Endothelial cell of umbilical vein (primary cell): ENCODE measurements at regions not wholly inside any gene's neighbourhood (a gene's known extent, or its start where the extent isn't known, plus 50 kb on each side); places are given as distances from the start of the nearest gene placed in this dataset.

Experiments
- BruUV-seq: library from RNA; stranded (reverse); fragments of 400-500 nt; replicated peaks from 2 replicates; lab custom pipeline; 2021; lab: Mats Ljungman, UMichigan
- CTCF ChIA-PET: fragments of 300-600, 350-600 bp; sonication (Branson Sonifier 250); formaldehyde crosslinking; loops from one replicate; lab custom pipeline; 2021; ENCODE audit warnings: antibody characterized with exemption, inconsistent platforms; lab: Charles Lee
- POLR2A ChIA-PET: fragments of 300-600, 350-600 bp; sonication (Branson Sonifier 250); formaldehyde crosslinking; loops from one replicate; lab custom pipeline; 2021; ENCODE audit warnings: antibody characterized with exemption, inconsistent platforms; lab: Charles Lee
- DNase-seq: peaks from one replicate; pipeline ENCODE4 v3.0.0-alpha.2; 2011; ENCODE audit warnings: low read depth, low spot score
- FAIRE-seq: peaks from 2 replicates; lab custom pipeline; 2011; peaks lifted over from hg19 to GRCh38; lab: Jason Lieb, UNC
- H2AFZ ChIP-seq: 2 replicates; pipeline ENCODE4 v1.6.0; 2012; ENCODE audit warnings: low read depth, low read length, control low read depth, inconsistent platforms
- H3K27ac ChIP-seq: 2 replicates; pipeline ENCODE4 v1.5.1; 2011; ENCODE audit warnings: low read depth, mild to moderate bottlenecking, control low read depth, low read length, moderate library complexity; ENCODE audit not compliant: insufficient read depth
- H3K27me3 ChIP-seq, 2 experiments: 2 replicates each; pipeline versions ENCODE4 v1.6.0 to v1.6.1; 2011; ENCODE audit warnings: low read length in 2 of 2, mixed read lengths in 1 of 2; ENCODE audit not compliant: control insufficient read depth in 2 of 2, insufficient read depth in 2 of 2
- H3K36me3 ChIP-seq, 2 experiments: 2 replicates in 1 of 2; 3 replicates in 1 of 2; pipeline ENCODE4 v1.5.1; 2011; ENCODE audit warnings: low read length in 2 of 2, mild to moderate bottlenecking in 1 of 2, moderate library complexity in 1 of 2; ENCODE audit not compliant: control insufficient read depth in 2 of 2, insufficient read depth in 2 of 2; ENCODE audit errors: extremely low read depth in 1 of 2
- H3K4me1 ChIP-seq: 3 replicates; pipeline ENCODE4 v1.5.1; 2011; ENCODE audit warnings: mild to moderate bottlenecking, low read length; ENCODE audit not compliant: control insufficient read depth, insufficient read depth; ENCODE audit errors: extremely low read depth
- H3K4me2 ChIP-seq: 2 replicates; pipeline ENCODE4 v1.6.1; 2011; ENCODE audit warnings: low read length, control low read depth, mixed read lengths; ENCODE audit not compliant: insufficient read depth
- H3K4me3 ChIP-seq, 3 experiments: fragments of 200-600 bp in 1 of 3; sonication (generic), shearing (Covaris generic) in 1 of 3; replicated peaks in 1 of 3; 2 replicates each; pipeline ENCODE4 v1.5.1; 2011 to 2016; ENCODE audit warnings: control low read depth in 3 of 3, low read length in 3 of 3, mild to moderate bottlenecking in 2 of 3, inconsistent platforms in 1 of 3, low read depth in 1 of 3, moderate library complexity in 1 of 3; ENCODE audit not compliant: insufficient read depth in 1 of 3
- H3K79me2 ChIP-seq: 2 replicates; pipeline ENCODE4 v1.6.0; 2012; ENCODE audit warnings: low read length, inconsistent platforms; ENCODE audit not compliant: control insufficient read depth, insufficient read depth
- H3K9ac ChIP-seq: replicated peaks from 2 replicates; pipeline ENCODE3; 2011; ENCODE audit warnings: low read length, control low read depth; ENCODE audit not compliant: insufficient read depth; ENCODE audit errors: extremely low read depth
- H3K9me1 ChIP-seq: replicated peaks from 3 replicates; pipeline ENCODE4 v1.6.0; 2011; ENCODE audit warnings: mild to moderate bottlenecking, low read length; ENCODE audit not compliant: control insufficient read depth, insufficient read depth; ENCODE audit errors: extremely low read depth
- H3K9me3 ChIP-seq: replicated peaks from 2 replicates; pipeline ENCODE4 v1.5.1; 2012; ENCODE audit warnings: low read length, inconsistent platforms; ENCODE audit not compliant: control insufficient read depth, insufficient read depth
- H4K20me1 ChIP-seq: replicated peaks from 2 replicates; pipeline ENCODE3; 2011; ENCODE audit warnings: mild to moderate bottlenecking, low read length; ENCODE audit not compliant: control insufficient read depth, insufficient read depth; ENCODE audit errors: extremely low read depth
- EZH2 ChIP-seq: IDR thresholded peaks from 2 replicates; pipeline ENCODE4 v1.6.1; 2012; ENCODE audit warnings: borderline replicate concordance, low read depth, mild to moderate bottlenecking, moderate library complexity, low read length, inconsistent platforms; ENCODE audit not compliant: severe bottlenecking
- FOS ChIP-seq: IDR thresholded peaks from 2 replicates; pipeline ENCODE4 v1.6.1; 2011; ENCODE audit warnings: mild to moderate bottlenecking, low read length, moderate library complexity, borderline replicate concordance; ENCODE audit not compliant: insufficient read depth
- GATA2 ChIP-seq: IDR thresholded peaks from 2 replicates; pipeline ENCODE4 v1.7.0; 2011; ENCODE audit warnings: low read depth, mild to moderate bottlenecking, moderate library complexity, mixed read lengths, low read length; ENCODE audit not compliant: insufficient read length, insufficient read depth
- JUN ChIP-seq: IDR thresholded peaks from 2 replicates; pipeline ENCODE4 v1.6.1; 2011; ENCODE audit warnings: borderline replicate concordance, low read depth; ENCODE audit not compliant: insufficient read length, insufficient read depth
- MYC ChIP-seq: IDR thresholded peaks from one replicate; pipeline ENCODE4 v1.6.1; 2011; ENCODE audit warnings: mild to moderate bottlenecking, low read depth, low read length
- POLR2A ChIP-seq: IDR thresholded peaks from 2 replicates; pipeline ENCODE4 v1.6.1; 2012; ENCODE audit warnings: low read depth, mild to moderate bottlenecking, control low read depth, low read length
- POLR2AphosphoS5 ChIP-seq: IDR thresholded peaks from 2 replicates; pipeline ENCODE4 v1.6.1; 2012; ENCODE audit warnings: low read depth, mild to moderate bottlenecking, control low read depth, low read length, moderate library complexity; ENCODE audit not compliant: insufficient read depth
- dilution Hi-C: fragments of 300-500 bp; cut with MboI; formaldehyde crosslinking; loops from one replicate; pipeline ENCODE4 v1.15.0; 2019; ENCODE audit warnings: low sequenced_read_pairs; ENCODE audit not compliant: extremely low pct_ligation_motif_present
- intact Hi-C: fragments of 100-400 bp; cut with micrococcal nuclease; formaldehyde crosslinking; loops from one replicate; pipeline ENCODE4 v1.10.0; 2022
- TF ChIP-seq, protein P1 (sequence below): IDR thresholded peaks from 2 replicates; pipeline ENCODE4 v1.6.1; 2011; ENCODE audit not compliant: insufficient read depth, insufficient read length
- TF ChIP-seq, protein P2 (sequence below), 2 donors: IDR thresholded peaks; 1 replicate in 1 of 2; 2 replicates in 1 of 2; pipeline ENCODE4 v1.5.1; 2011; ENCODE audit warnings: low read length in 2 of 2, mild to moderate bottlenecking in 2 of 2, moderate library complexity in 2 of 2, control low read depth in 1 of 2, inconsistent platforms in 1 of 2, low read depth in 1 of 2; ENCODE audit not compliant: insufficient read depth in 1 of 2; ENCODE audit errors: extremely low read depth in 1 of 2

DNA sequence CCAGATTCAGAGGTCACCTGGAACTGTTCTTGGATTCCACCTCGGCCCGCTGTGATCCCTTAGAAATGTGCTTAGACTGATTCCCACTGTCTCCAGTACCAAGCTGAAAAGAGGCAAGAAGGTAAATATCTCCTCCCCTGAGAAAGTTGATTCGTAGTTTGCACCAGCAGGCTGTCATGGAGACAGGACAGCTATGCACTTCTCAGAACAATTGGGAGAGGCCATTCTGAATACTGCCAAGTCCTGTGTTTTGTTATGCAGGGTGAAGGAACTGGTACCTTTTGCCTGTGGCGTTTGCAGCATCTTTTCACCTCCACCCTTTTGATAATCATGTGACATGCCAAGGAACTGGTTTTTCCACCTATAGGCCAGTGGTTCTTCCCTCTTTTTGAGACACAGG, 58.2 kb upstream of the RNGTT start:
- Histone ChIP-seq H3K27me3 (no peaks in the 10 kb centered on the region), H2AFZ (no peak overlapping the region), H3K9ac (no peak overlapping the region), H3K79me2 (no peaks in the 10 kb centered on the region), H3K4me2 (no peak overlapping the region), H3K27ac (no peak overlapping the region), H3K9me3 (no peaks in the 10 kb centered on the region), H3K36me3 (no peaks in the 10 kb centered on the region), H3K4me1 (no peaks in the 10 kb centered on the region), H3K4me3 (no peak overlapping the region), H4K20me1 (no peaks in the 10 kb centered on the region), H3K9me1 (no peaks in the 10 kb centered on the region)
- ChIA-PET POLR2A (no interaction called here), CTCF (interaction anchor here (1.3 kb wide), 1 partner anchor 39 kb away, joined by 4 read pairs; no protein-coding TSS in a partner anchor)
- FAIRE-seq (no peak), DNase-seq (no peak)
- no TSS peak for BruUV-seq
- TF ChIP-seq, protein P1, sequence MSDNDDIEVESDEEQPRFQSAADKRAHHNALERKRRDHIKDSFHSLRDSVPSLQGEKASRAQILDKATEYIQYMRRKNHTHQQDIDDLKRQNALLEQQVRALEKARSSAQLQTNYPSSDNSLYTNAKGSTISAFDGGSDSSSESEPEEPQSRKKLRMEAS, result no peak
- TF ChIP-seq MYC (no peak), JUN (no peak), EZH2 (no peak), POLR2A (no peak), GATA2 (no peak), FOS (no peak), POLR2AphosphoS5 (no peak)
- TF ChIP-seq, protein P2, sequence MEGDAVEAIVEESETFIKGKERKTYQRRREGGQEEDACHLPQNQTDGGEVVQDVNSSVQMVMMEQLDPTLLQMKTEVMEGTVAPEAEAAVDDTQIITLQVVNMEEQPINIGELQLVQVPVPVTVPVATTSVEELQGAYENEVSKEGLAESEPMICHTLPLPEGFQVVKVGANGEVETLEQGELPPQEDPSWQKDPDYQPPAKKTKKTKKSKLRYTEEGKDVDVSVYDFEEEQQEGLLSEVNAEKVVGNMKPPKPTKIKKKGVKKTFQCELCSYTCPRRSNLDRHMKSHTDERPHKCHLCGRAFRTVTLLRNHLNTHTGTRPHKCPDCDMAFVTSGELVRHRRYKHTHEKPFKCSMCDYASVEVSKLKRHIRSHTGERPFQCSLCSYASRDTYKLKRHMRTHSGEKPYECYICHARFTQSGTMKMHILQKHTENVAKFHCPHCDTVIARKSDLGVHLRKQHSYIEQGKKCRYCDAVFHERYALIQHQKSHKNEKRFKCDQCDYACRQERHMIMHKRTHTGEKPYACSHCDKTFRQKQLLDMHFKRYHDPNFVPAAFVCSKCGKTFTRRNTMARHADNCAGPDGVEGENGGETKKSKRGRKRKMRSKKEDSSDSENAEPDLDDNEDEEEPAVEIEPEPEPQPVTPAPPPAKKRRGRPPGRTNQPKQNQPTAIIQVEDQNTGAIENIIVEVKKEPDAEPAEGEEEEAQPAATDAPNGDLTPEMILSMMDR (IDR thresholded peaks at IDR 0.05; ENCODE audit: extremely low read depth in 1 of 2, insufficient read depth in 1 of 2, low read depth in 1 of 2, low read length in 2 of 2), result no peak
- dilution Hi-C loops (no loop called here), intact Hi-C loops (no loop called here)
